Suprapubic skin (tissue), 4 donors: ENCODE measurements at regions not wholly inside any gene's neighbourhood (a gene's known extent, or its start where the extent isn't known, plus 50 kb on each side); places are given as distances from the start of the nearest gene placed in this dataset.
A peak's percentile ranks its signal among the peaks of the same experiment; 100 is the strongest.

Experiments
- DNase-seq, 2 donors: peaks; one replicate each; pipeline ENCODE4 v3.0.0-alpha.2; 2019; ENCODE audit warnings: low spot score in 2 of 2
- H3K27ac ChIP-seq: fragments of 200-600 bp; sonication (generic); one replicate; pipeline ENCODE4 v1.5.1; 2019
- H3K27me3 ChIP-seq: fragments of 200-600 bp; sonication (generic); one replicate; pipeline ENCODE4 v1.5.1; 2019
- H3K36me3 ChIP-seq: fragments of 200-600 bp; sonication (generic); one replicate; pipeline ENCODE4 v1.5.1; 2019
- H3K4me1 ChIP-seq: fragments of 200-600 bp; sonication (generic); one replicate; pipeline ENCODE4 v1.5.1; 2019
- H3K4me3 ChIP-seq: fragments of 200-600 bp; sonication (generic); one replicate; pipeline ENCODE4 v1.5.1; 2019; ENCODE audit warnings: mild to moderate bottlenecking
- H3K9me3 ChIP-seq: fragments of 200-600 bp; sonication (generic); one replicate; pipeline ENCODE4 v1.5.1; 2019
- EP300 ChIP-seq: sonication (generic); formaldehyde crosslinking; IDR thresholded peaks from one replicate; pipeline ENCODE4 v1.6.1; 2017; ENCODE audit warnings: antibody characterized with exemption
- POLR2A ChIP-seq, 2 donors: fragments of 450-650 bp; IDR thresholded peaks; one replicate each; pipeline ENCODE4 v1.6.1; 2017; ENCODE audit warnings: antibody characterized with exemption in 2 of 2, mild to moderate bottlenecking in 2 of 2, moderate library complexity in 2 of 2
- POLR2AphosphoS5 ChIP-seq, 3 donors: sonication (generic); formaldehyde crosslinking; IDR thresholded peaks; one replicate each; pipeline ENCODE4 v1.6.1; 2017; ENCODE audit warnings: antibody characterized with exemption in 3 of 3
- WGBS: methylation state at CpG from one replicate; pipeline ENCODE4 v1.1.5; 2018; 5-methylcytosine and 5-hydroxymethylcytosine counted together
- TF ChIP-seq, protein P1 (sequence below), 2 donors: fragments of 200-600 bp in 1 of 2; fragments of 450-650 bp in 1 of 2; sonication (generic) in 1 of 2; IDR thresholded peaks; one replicate each; pipeline ENCODE4 v1.5.1; 2016 to 2019; ENCODE audit warnings: antibody characterized with exemption in 2 of 2, mild to moderate bottlenecking in 1 of 2, moderate library complexity in 1 of 2

DNA sequence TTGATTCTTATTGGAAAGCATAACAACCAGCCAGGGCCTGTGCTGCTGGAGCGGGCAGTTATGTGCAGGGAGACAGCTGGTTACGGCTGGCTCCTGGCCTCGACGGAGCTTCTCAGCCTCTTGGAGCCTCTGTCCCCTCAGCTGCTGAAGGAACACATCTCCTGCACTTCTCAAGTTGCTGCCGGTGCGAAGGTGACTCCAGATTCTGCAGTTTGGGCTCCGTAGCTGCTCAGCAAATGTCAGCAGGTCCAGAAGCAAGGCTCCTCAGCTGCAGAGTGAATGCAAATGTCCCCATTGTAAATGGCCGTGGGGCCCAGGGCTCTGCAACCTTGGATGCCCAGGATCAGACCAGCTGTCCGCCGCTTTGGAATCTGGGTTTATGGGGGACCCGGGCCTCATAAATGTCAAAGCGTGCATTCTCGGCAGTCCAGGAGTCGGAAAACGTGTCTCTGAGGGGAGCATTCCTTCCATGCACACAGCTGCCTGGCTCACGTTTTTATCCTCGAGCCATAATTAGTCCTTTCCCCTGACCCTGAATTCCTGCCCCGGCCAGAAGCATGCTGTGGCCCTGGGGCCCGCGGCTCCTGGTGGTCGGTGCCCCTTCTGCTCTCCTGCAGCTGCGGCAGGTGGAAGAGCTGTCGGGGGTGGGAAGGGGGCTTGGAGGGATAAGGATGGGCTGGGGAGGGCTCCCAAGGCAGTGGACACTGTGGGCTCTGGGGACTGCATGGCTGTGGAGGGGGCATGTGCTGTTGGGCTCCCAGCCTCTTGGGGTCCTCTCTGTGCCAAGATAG, 106.0 kb downstream of the KIF26A start:
- H3K9me3 ChIP-seq = no peaks in the 10 kb centered on the region
- WGBS = 65% methylated on average over 21 of the region's 23 CpGs
- TF ChIP-seq, protein P1, sequence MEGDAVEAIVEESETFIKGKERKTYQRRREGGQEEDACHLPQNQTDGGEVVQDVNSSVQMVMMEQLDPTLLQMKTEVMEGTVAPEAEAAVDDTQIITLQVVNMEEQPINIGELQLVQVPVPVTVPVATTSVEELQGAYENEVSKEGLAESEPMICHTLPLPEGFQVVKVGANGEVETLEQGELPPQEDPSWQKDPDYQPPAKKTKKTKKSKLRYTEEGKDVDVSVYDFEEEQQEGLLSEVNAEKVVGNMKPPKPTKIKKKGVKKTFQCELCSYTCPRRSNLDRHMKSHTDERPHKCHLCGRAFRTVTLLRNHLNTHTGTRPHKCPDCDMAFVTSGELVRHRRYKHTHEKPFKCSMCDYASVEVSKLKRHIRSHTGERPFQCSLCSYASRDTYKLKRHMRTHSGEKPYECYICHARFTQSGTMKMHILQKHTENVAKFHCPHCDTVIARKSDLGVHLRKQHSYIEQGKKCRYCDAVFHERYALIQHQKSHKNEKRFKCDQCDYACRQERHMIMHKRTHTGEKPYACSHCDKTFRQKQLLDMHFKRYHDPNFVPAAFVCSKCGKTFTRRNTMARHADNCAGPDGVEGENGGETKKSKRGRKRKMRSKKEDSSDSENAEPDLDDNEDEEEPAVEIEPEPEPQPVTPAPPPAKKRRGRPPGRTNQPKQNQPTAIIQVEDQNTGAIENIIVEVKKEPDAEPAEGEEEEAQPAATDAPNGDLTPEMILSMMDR (IDR thresholded peaks at IDR 0.05) = no peak
- TF ChIP-seq POLR2A (IDR thresholded peaks at IDR 0.05) = no peak
- no peak for TF ChIP-seq POLR2AphosphoS5 (IDR thresholded peaks at IDR 0.05)
- no peak for TF ChIP-seq EP300

DNA sequence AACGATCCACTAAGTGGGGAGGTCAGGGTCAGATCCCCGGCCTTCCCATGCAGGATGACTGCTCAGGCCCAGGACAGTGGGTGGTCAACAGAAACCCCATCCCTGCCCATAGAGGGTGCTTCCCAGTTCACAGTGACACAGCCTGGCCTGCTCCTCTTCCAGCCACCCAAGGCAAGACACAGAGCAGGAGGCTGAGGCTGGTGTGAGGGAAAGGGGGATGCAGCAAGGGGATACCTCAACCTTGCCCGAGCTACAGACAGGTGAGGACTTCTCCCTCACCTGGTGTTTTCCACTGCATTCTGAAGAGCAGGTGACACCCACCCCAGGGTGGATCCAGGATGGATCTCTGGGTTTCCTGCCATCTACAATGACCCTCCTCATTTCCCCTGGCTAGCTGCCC, 106.7 kb downstream of the KIF26A start:
- TF ChIP-seq POLR2A (IDR thresholded peaks at IDR 0.05) (no peak), POLR2AphosphoS5 (IDR thresholded peaks at IDR 0.05) (no peak), EP300 (no peak)
- TF ChIP-seq, protein P1 (IDR thresholded peaks at IDR 0.05) = no peak
- no peaks in the 10 kb centered on the region for H3K36me3 ChIP-seq
- H3K27me3 ChIP-seq = peaks cover 8% of the 10 kb centered on the region
- H3K27ac ChIP-seq = no peak overlapping the region
- 100% methylated on average over 1 of the region's 3 CpGs for WGBS
- H3K4me1 ChIP-seq = no peaks in the 10 kb centered on the region
- H3K4me3 ChIP-seq = no peak overlapping the region
- no peaks in the 10 kb centered on the region for H3K9me3 ChIP-seq
- DNase-seq = no peak

More for the DNA sequence above, 106.0 kb downstream of the KIF26A start:
- H3K4me1 ChIP-seq = no peaks in the 10 kb centered on the region
- no peak overlapping the region for H3K27ac ChIP-seq
- H3K27me3 ChIP-seq = peaks cover 15% of the 10 kb centered on the region
- peak; percentile 34 to 66 for DNase-seq
- H3K36me3 ChIP-seq = no peaks in the 10 kb centered on the region
- no peak overlapping the region for H3K4me3 ChIP-seq

DNA sequence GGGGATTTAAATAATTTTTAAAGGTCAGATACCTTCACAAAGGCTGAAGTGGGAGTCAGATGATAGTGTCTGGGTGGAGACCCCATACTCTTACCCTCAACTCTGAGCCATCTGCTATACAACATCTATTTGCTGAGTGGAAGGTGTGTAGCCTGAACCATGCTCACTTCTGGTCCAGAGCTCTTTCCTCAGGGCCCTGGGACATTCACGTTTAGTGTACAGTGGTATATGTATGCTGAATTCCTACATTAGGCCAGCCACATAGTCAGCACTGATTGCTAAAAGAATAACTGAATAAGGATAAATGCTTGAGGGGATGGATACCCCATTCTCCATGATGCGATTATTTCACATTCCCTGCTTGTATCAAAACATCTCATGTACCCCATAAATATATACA, 107.3 kb downstream of the KIF26A start:
- no peak overlapping the region for H3K4me3 ChIP-seq
- no peak for TF ChIP-seq POLR2A (IDR thresholded peaks at IDR 0.05)
- TF ChIP-seq, protein P1 (IDR thresholded peaks at IDR 0.05) = no peak
- TF ChIP-seq POLR2AphosphoS5 (IDR thresholded peaks at IDR 0.05) = no peak
- TF ChIP-seq EP300 = no peak
- H3K36me3 ChIP-seq = no peaks in the 10 kb centered on the region
- no peak overlapping the region for H3K27ac ChIP-seq
- no peaks in the 10 kb centered on the region for H3K9me3 ChIP-seq
- WGBS = 98% methylated on average over 2 of the region's 2 CpGs
- no peaks in the 10 kb centered on the region for H3K4me1 ChIP-seq
- peaks cover 8% of the 10 kb centered on the region for H3K27me3 ChIP-seq
- no peak for DNase-seq

DNA sequence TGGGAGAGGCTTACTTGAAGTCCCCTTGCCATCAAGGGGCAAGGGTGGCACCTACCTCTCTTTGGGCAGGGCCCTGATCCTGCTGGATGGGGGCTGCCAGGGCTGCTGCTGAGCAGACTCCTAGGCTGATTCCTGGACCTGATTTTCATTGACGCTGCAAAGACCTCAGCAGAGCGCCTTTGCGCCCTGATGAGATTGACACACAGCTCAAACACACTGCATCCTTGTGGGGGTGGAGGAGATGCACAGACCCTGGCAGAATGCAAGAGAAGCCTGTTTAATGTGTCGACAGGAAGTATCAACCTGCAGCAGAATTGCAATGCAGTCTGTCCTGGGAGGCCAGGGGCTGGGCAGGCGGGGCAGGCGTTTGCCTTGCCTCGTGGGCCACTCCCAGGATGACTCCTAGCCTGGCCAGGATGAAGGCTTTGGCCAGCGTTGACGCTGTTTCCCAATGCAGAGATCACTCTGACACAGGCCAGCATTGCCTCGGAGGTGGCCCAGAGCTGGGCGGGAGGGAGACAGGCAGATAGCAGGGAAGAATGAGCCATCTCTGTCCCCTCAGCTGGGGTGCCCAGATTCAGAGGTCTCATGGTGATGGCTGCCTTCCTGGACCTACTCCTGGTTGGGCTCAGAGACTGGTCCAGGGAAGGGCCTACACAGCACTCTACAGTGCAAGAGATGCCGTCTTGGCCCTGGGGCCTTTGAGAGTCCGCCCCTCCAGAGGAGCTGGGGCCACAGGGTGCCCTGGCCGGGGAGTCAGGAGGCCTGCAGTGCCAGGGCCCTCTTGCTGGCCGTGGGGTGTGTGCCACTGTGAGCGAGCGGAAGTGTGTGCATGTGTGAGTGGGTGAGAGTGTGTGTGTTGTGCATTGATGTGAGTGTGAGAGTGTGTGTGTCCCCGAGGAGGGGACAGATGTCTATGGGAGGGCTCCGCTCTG, 108.3 kb downstream of the KIF26A start:
- Histone ChIP-seq H3K9me3 (no peaks in the 10 kb centered on the region), H3K4me3 (no peak overlapping the region), H3K27me3 (peaks cover 8% of the 10 kb centered on the region), H3K27ac (no peak overlapping the region), H3K4me1 (no peaks in the 10 kb centered on the region), H3K36me3 (no peaks in the 10 kb centered on the region)
- TF ChIP-seq EP300 (no peak), POLR2A (IDR thresholded peaks at IDR 0.05) (no peak), POLR2AphosphoS5 (IDR thresholded peaks at IDR 0.05) (no peak)
- TF ChIP-seq, protein P1 (IDR thresholded peaks at IDR 0.05) = no peak
- DNase-seq = peak; percentile 30 to 53
- 81% methylated on average over 18 of the region's 19 CpGs for WGBS
